ENCODE measurements at regions not wholly inside any gene's neighbourhood (a gene's known extent, or its start where the extent isn't known, plus 50 kb on each side); places are given as distances from the start of the nearest gene placed in this dataset.

- TF ChIP-seq EZH2phosphoT487 (IDR thresholded peaks at IDR 0.05) = no peak
- no peak for TF ChIP-seq EZH2 (IDR thresholded peaks at IDR 0.05)
Observed at GRCh38 chr11:22477312-22477711, 139.1 kb downstream of the SLC17A6 start.

All from neural progenitor cell (in vitro differentiated cells).